ENCODE measurements at regions not wholly inside any gene's neighbourhood (a gene's known extent, or its start where the extent isn't known, plus 50 kb on each side); places are given as distances from the start of the nearest gene placed in this dataset.

DNA sequence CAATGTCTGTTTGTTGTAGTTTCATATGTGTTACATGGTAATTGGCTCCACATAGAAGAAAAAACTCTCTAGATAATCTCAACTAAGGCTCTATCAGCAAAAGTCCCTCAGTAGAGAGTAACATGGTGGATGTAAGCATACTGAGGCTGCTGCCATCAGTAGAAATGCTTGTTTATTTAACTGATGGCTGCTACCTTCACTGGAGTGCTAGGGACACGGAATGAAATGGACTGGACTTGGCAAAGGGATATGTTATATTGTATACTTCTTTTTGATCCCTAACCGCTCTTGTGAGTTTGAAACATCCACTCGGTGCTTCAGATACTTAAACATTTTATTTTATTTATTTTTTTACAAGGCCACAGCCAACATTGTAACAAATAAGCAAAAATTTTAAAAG is 143.0 kb downstream of the ZNF281 start:
- TF ChIP-seq, protein P1, sequence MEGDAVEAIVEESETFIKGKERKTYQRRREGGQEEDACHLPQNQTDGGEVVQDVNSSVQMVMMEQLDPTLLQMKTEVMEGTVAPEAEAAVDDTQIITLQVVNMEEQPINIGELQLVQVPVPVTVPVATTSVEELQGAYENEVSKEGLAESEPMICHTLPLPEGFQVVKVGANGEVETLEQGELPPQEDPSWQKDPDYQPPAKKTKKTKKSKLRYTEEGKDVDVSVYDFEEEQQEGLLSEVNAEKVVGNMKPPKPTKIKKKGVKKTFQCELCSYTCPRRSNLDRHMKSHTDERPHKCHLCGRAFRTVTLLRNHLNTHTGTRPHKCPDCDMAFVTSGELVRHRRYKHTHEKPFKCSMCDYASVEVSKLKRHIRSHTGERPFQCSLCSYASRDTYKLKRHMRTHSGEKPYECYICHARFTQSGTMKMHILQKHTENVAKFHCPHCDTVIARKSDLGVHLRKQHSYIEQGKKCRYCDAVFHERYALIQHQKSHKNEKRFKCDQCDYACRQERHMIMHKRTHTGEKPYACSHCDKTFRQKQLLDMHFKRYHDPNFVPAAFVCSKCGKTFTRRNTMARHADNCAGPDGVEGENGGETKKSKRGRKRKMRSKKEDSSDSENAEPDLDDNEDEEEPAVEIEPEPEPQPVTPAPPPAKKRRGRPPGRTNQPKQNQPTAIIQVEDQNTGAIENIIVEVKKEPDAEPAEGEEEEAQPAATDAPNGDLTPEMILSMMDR (IDR thresholded peaks at IDR 0.05): no peak
- TF ChIP-seq POLR2AphosphoS5 (IDR thresholded peaks at IDR 0.05): no peak
